HepG2 (cell line): ENCODE measurements at regions not wholly inside any gene's neighbourhood (a gene's known extent, or its start where the extent isn't known, plus 50 kb on each side); places are given as distances from the start of the nearest gene placed in this dataset.

Experiments used
- ATAC-seq: fragments of 200-7000 bp; cut with Tn5 transposase; 3 replicates; pipeline ENCODE4 v1.9.1; 2020; ENCODE audit warnings: mild to moderate bottlenecking, moderate library complexity
- BruUV-seq: library from RNA; stranded (reverse); fragments of 400-500 nt; replicated peaks from 2 replicates; lab custom pipeline; 2021; lab: Mats Ljungman, UMichigan
- CTCF ChIA-PET: fragments of 300-600 bp; formaldehyde crosslinking; extraction: SDS; loops from one replicate; lab custom pipeline; 2021; ENCODE audit warnings: low total read pairs, inconsistent platforms, low intra/inter-chr PET ratio; lab: Yijun Ruan, JAX
- POLR2A ChIA-PET: fragments of 350-600 bp; sonication (Branson Sonifier 250); formaldehyde crosslinking; loops from one replicate; lab custom pipeline; 2020; ENCODE audit warnings: antibody characterized with exemption, inconsistent platforms; lab: Yijun Ruan, JAX
- DNase-seq: peaks from one replicate; pipeline ENCODE4 v3.0.0-alpha.2; 2015; ENCODE audit warnings: low spot score
- FAIRE-seq: peaks from 3 replicates; lab custom pipeline; 2011; peaks lifted over from hg19 to GRCh38; lab: Jason Lieb, UNC
- H2AFZ ChIP-seq: one replicate; pipeline ENCODE4 v1.6.1; 2011; ENCODE audit warnings: low read length, inconsistent platforms
- H3K27ac ChIP-seq: fragments of 300-600 bp; 3 replicates; pipeline ENCODE4 v1.8.0; 2011; ENCODE audit warnings: mixed run types, mild to moderate bottlenecking, mixed read lengths, low read length, inconsistent platforms; ENCODE audit not compliant: insufficient read depth; ENCODE audit errors: extremely low read length
- H3K27me3 ChIP-seq, 2 experiments: fragments of 200-600 bp in 1 of 2; 2 replicates in 1 of 2; 3 replicates in 1 of 2; pipeline versions ENCODE4 v1.6.0 to v1.8.0; 2011; ENCODE audit warnings: low read length in 2 of 2, mild to moderate bottlenecking in 2 of 2, moderate library complexity in 2 of 2, inconsistent platforms in 1 of 2; ENCODE audit not compliant: insufficient read depth in 2 of 2, control insufficient read depth in 1 of 2
- H3K36me3 ChIP-seq, 2 experiments: fragments of 200-600 bp in 1 of 2; replicated peaks in 1 of 2; 2 replicates in 1 of 2; 3 replicates in 1 of 2; pipeline versions ENCODE4 v1.5.1 to v1.8.0; 2011; ENCODE audit warnings: low read length in 2 of 2, inconsistent platforms in 1 of 2; ENCODE audit not compliant: insufficient read depth in 2 of 2, control insufficient read depth in 1 of 2
- H3K4me1 ChIP-seq: 2 replicates; pipeline ENCODE4 v1.5.1; 2012; ENCODE audit warnings: low read length, inconsistent platforms; ENCODE audit not compliant: insufficient read depth
- H3K4me2 ChIP-seq: 2 replicates; pipeline ENCODE4 v1.6.0; 2011; ENCODE audit warnings: low read depth, low read length, inconsistent platforms
- H3K4me3 ChIP-seq, 3 experiments: fragments of 200-600 bp in 1 of 3; sonication (generic), shearing (Covaris generic) in 1 of 3; replicated peaks in 1 of 3; 2 replicates each; pipeline ENCODE4 v1.5.1; 2011 to 2016; ENCODE audit warnings: low read length in 3 of 3, inconsistent platforms in 2 of 3, low read depth in 2 of 3, mild to moderate bottlenecking in 2 of 3, control low read depth in 1 of 3, mixed read lengths in 1 of 3; ENCODE audit not compliant: insufficient read depth in 1 of 3
- H3K79me2 ChIP-seq: one replicate; pipeline ENCODE4 v1.6.1; 2011; ENCODE audit warnings: low read length, inconsistent platforms; ENCODE audit not compliant: insufficient read depth
- H3K9ac ChIP-seq: 2 replicates; pipeline ENCODE4 v1.6.0; 2011; ENCODE audit warnings: mild to moderate bottlenecking, low read depth, low read length, inconsistent platforms; ENCODE audit not compliant: insufficient read depth
- H3K9me3 ChIP-seq: 2 replicates; pipeline ENCODE4 v1.5.1; 2012; ENCODE audit warnings: mild to moderate bottlenecking, low read length
- H4K20me1 ChIP-seq: 2 replicates; pipeline ENCODE4 v1.6.0; 2011; ENCODE audit warnings: inconsistent platforms, mild to moderate bottlenecking, low read length, moderate library complexity; ENCODE audit not compliant: insufficient read depth
- ARNT2 ChIP-seq: sonication (generic); formaldehyde crosslinking; IDR thresholded peaks from 2 replicates; pipeline ENCODE4 v1.8.0; 2022; ENCODE audit warnings: mild to moderate bottlenecking, low read depth, missing genetic modification reagents, moderate library complexity
- ISL2 ChIP-seq: sonication (generic); formaldehyde crosslinking; IDR thresholded peaks from 2 replicates; pipeline ENCODE4 v1.5.0; 2020; ENCODE audit warnings: missing genetic modification reagents
- JARID2 ChIP-seq: sonication (generic); formaldehyde crosslinking; IDR thresholded peaks from 2 replicates; pipeline ENCODE4 v1.8.1; 2023; ENCODE audit warnings: missing genetic modification reagents, inconsistent platforms; ENCODE audit not compliant: insufficient replicate concordance
- KDM5A ChIP-seq: fragments of 200-600 bp; sonication (generic); IDR thresholded peaks from 2 replicates; pipeline ENCODE4 v1.7.0; 2018; ENCODE audit warnings: antibody characterized with exemption, mild to moderate bottlenecking, low read length, borderline replicate concordance
- KMT2B ChIP-seq: IDR thresholded peaks from 2 replicates; pipeline ENCODE4 v1.6.1; 2016; ENCODE audit warnings: missing genetic modification reagents, missing compliant biosample characterization
- MTA3 ChIP-seq: sonication (generic); formaldehyde crosslinking; IDR thresholded peaks from 2 replicates; pipeline ENCODE4 v1.4.0; 2020; ENCODE audit warnings: missing genetic modification reagents
- PAX8 ChIP-seq: sonication (generic); formaldehyde crosslinking; IDR thresholded peaks from 2 replicates; pipeline ENCODE4 v1.8.0; 2022; ENCODE audit warnings: mild to moderate bottlenecking, missing genetic modification reagents, borderline replicate concordance
- POLR2A ChIP-seq, 2 experiments: IDR thresholded peaks; 2 replicates each; pipeline ENCODE4 v1.6.1; 2011; ENCODE audit warnings: low read depth in 2 of 2, low read length in 2 of 2, mild to moderate bottlenecking in 1 of 2, moderate library complexity in 1 of 2; ENCODE audit not compliant: insufficient read depth in 1 of 2
- RBM39 ChIP-seq: fragments of 200-400 bp; formaldehyde crosslinking; IDR thresholded peaks from one replicate; pipeline ENCODE4 v1.6.1; 2018; ENCODE audit warnings: antibody characterized with exemption, mild to moderate bottlenecking, low read depth, low read length; ENCODE audit not compliant: poor library complexity, severe bottlenecking
- SAFB2 ChIP-seq: sonication (generic); formaldehyde crosslinking; IDR thresholded peaks from 2 replicates; pipeline ENCODE4 v1.5.1; 2020; ENCODE audit warnings: missing genetic modification reagents, low read depth, mild to moderate bottlenecking, borderline replicate concordance
- TRAFD1 ChIP-seq: sonication (generic); formaldehyde crosslinking; IDR thresholded peaks from 2 replicates; pipeline ENCODE4 v1.5.1; 2020; ENCODE audit warnings: missing genetic modification reagents, mild to moderate bottlenecking, borderline replicate concordance
- ZFY ChIP-seq: sonication (generic); formaldehyde crosslinking; IDR thresholded peaks from 2 replicates; pipeline ENCODE4 v1.4.0; 2020; ENCODE audit warnings: missing genetic modification reagents
- ZMYM4 ChIP-seq: sonication (generic); formaldehyde crosslinking; IDR thresholded peaks from 2 replicates; pipeline ENCODE4 v1.8.1; 2023; ENCODE audit warnings: mild to moderate bottlenecking, missing genetic modification reagents
- ZNF781 ChIP-seq: sonication (generic); formaldehyde crosslinking; IDR thresholded peaks from 2 replicates; pipeline ENCODE4 v1.5.1; 2020; ENCODE audit warnings: borderline replicate concordance, mild to moderate bottlenecking, missing genetic modification reagents; ENCODE audit errors: not compliant biosample characterization
- ZSCAN9 ChIP-seq: IDR thresholded peaks from 2 replicates; pipeline ENCODE4 v1.6.1; 2016; ENCODE audit warnings: borderline replicate concordance
- WGBS: methylation state at CpG from one replicate; pipeline ENCODE4 v1.1.6; 2017; ENCODE audit warnings: low lambda C conversion rate; 5-methylcytosine and 5-hydroxymethylcytosine counted together
- in situ Hi-C: cut with HindIII; loops from 2 replicates; pipeline ENCODE4 v1.10.0; 2017; ENCODE audit warnings: low pct_unique_long_range_greater_than_20kb; ENCODE audit not compliant: extremely low pct_ligation_motif_present
- intact Hi-C: fragments of 100-400 bp; cut with micrococcal nuclease; formaldehyde crosslinking; loops from one replicate; pipeline ENCODE4 v1.10.0; 2022; ENCODE audit not compliant: unreplicated experiment

- Histone ChIP-seq H3K36me3 (no peaks in the 10 kb centered on the region), H3K4me3 (no peak overlapping the region), H3K27ac (no peak overlapping the region), H3K79me2 (no peaks in the 10 kb centered on the region), H3K27me3 (no peaks in the 10 kb centered on the region), H3K4me1 (no peaks in the 10 kb centered on the region), H2AFZ (no peak overlapping the region), H3K9ac (no peak overlapping the region), H3K9me3 (no peaks in the 10 kb centered on the region), H3K4me2 (no peak overlapping the region), H4K20me1 (no peaks in the 10 kb centered on the region)
- no TSS peak for BruUV-seq
- intact Hi-C loops (no loop called here), in situ Hi-C loops (no loop called here)
- TF ChIP-seq RBM39 (no peak), MTA3 (no peak), KMT2B (no peak), ARNT2 (CRISPR knock-in tag) (no peak), POLR2A (IDR thresholded peaks at IDR 0.05; ENCODE audit: insufficient read depth in 1 of 2, low read depth in 2 of 2, low read length in 2 of 2) (no peak), KDM5A (no peak), SAFB2 (CRISPR knock-in tag) (no peak), JARID2 (CRISPR knock-in tag) (no peak), PAX8 (CRISPR knock-in tag) (no peak), ISL2 (CRISPR knock-in tag) (no peak), TRAFD1 (CRISPR knock-in tag) (no peak), ZMYM4 (CRISPR knock-in tag) (no peak), ZSCAN9 (CRISPR knock-in tag) (no peak), ZFY (CRISPR knock-in tag) (no peak), ZNF781 (CRISPR knock-in tag) (no peak)
- WGBS, result 100% methylated on average over 1 of the region's 1 CpG
- no peak for FAIRE-seq
- POLR2A ChIA-PET, result no interaction called here
- CTCF ChIA-PET, result no interaction called here
- ATAC-seq, result no peak
- DNase-seq, result no peak
Measured at GRCh38 chr3:15982243-15982642, 184.5 kb upstream of the ANKRD28 start.
